ENCODE measurements at regions not wholly inside any gene's neighbourhood (a gene's known extent, or its start where the extent isn't known, plus 50 kb on each side); places are given as distances from the start of the nearest gene placed in this dataset.

- TF ChIP-seq, protein P1, sequence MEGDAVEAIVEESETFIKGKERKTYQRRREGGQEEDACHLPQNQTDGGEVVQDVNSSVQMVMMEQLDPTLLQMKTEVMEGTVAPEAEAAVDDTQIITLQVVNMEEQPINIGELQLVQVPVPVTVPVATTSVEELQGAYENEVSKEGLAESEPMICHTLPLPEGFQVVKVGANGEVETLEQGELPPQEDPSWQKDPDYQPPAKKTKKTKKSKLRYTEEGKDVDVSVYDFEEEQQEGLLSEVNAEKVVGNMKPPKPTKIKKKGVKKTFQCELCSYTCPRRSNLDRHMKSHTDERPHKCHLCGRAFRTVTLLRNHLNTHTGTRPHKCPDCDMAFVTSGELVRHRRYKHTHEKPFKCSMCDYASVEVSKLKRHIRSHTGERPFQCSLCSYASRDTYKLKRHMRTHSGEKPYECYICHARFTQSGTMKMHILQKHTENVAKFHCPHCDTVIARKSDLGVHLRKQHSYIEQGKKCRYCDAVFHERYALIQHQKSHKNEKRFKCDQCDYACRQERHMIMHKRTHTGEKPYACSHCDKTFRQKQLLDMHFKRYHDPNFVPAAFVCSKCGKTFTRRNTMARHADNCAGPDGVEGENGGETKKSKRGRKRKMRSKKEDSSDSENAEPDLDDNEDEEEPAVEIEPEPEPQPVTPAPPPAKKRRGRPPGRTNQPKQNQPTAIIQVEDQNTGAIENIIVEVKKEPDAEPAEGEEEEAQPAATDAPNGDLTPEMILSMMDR (conservative IDR thresholded peaks at IDR 0.05 in 1 of 2, IDR thresholded peaks at IDR 0.05 in 1 of 2; ENCODE audit: low read depth in 1 of 2, low read length in 2 of 2), result no peak
- TF ChIP-seq EZH2 (IDR thresholded peaks at IDR 0.05; ENCODE audit: low read length, missing control alignments), result no peak
These were observed 251.8 kb upstream of the OPRM1 start for GRCh38 chr6:153787341-153787606.

All from fibroblast of lung (primary cell).